GM12878 (cell line): ENCODE measurements at regions not wholly inside any gene's neighbourhood (a gene's known extent, or its start where the extent isn't known, plus 50 kb on each side); places are given as distances from the start of the nearest gene placed in this dataset.
A peak's percentile ranks its signal among the peaks of the same experiment; 100 is the strongest.

Source experiments
- ATAC-seq: fragments of 200-7000 bp; cut with Tn5 transposase; 3 replicates; pipeline ENCODE4 v1.9.1; 2020; ENCODE audit warnings: mild to moderate bottlenecking, moderate library complexity
- BruUV-seq: library from RNA; stranded (reverse); fragments of 400-500 nt; replicated peaks from 2 replicates; lab custom pipeline; 2021; lab: Mats Ljungman, UMichigan
- CTCF ChIA-PET: fragments of 300-600 bp; sonication (Branson Sonifier 250); formaldehyde crosslinking; extraction: SDS; loops from one replicate; lab custom pipeline; 2021; ENCODE audit warnings: inconsistent platforms; lab: Yijun Ruan, JAX
- POLR2A ChIA-PET: fragments of 350-600 bp; formaldehyde crosslinking; extraction: SDS; loops from one replicate; lab custom pipeline; 2021; ENCODE audit warnings: inconsistent platforms; lab: Charles Lee
- RAD21 ChIA-PET: fragments of 300-600 bp; sonication (Branson Sonifier 250); formaldehyde crosslinking; loops from one replicate; lab custom pipeline; 2023; ENCODE audit warnings: antibody characterized with exemption; ENCODE audit not compliant: unreplicated experiment; lab: Charles Lee
- SMC1A ChIA-PET: fragments of 300-600 bp; sonication (Branson Sonifier 250); formaldehyde crosslinking; loops from one replicate; lab custom pipeline; 2023; ENCODE audit not compliant: unreplicated experiment, uncharacterized antibody; lab: Charles Lee
- DNase-seq: peaks from one replicate; pipeline ENCODE4 v3.0.0-alpha.2; 2011; ENCODE audit warnings: low read depth, low spot score
- FAIRE-seq: peaks from 3 replicates; lab custom pipeline; 2011; peaks lifted over from hg19 to GRCh38; lab: Jason Lieb, UNC
- H2AFZ ChIP-seq: 2 replicates; pipeline ENCODE4 v1.6.0; 2011; ENCODE audit warnings: low read depth, low read length, control low read depth; ENCODE audit not compliant: control insufficient read depth
- H3K27ac ChIP-seq: 2 replicates; pipeline ENCODE4 v1.5.1; 2011; ENCODE audit warnings: control low read depth; ENCODE audit not compliant: control insufficient read depth, insufficient read depth
- H3K27me3 ChIP-seq, 2 experiments: replicated peaks in 1 of 2; 2 replicates each; pipeline versions ENCODE4 v1.6.0 to v1.6.1; 2011; ENCODE audit warnings: low read length in 1 of 2; ENCODE audit not compliant: control insufficient read depth in 2 of 2, insufficient read depth in 2 of 2
- H3K36me3 ChIP-seq, 2 experiments: 2 replicates each; pipeline ENCODE4 v1.5.1; 2011; ENCODE audit warnings: low read length in 1 of 2; ENCODE audit not compliant: control insufficient read depth in 2 of 2, insufficient read depth in 2 of 2
- H3K4me1 ChIP-seq: 2 replicates; pipeline ENCODE4 v1.6.1; 2011; ENCODE audit warnings: mild to moderate bottlenecking, low read length, moderate library complexity, mixed read lengths; ENCODE audit not compliant: control insufficient read depth, insufficient read depth
- H3K4me2 ChIP-seq: 2 replicates; pipeline ENCODE4 v1.6.0; 2011; ENCODE audit warnings: control low read depth; ENCODE audit not compliant: control insufficient read depth, insufficient read depth
- H3K4me3 ChIP-seq: fragments of 200-600 bp; sonication (generic); 2 replicates; pipeline ENCODE4 v1.5.1; 2016
- H3K79me2 ChIP-seq: 2 replicates; pipeline ENCODE4 v1.6.0; 2011; ENCODE audit warnings: low read length; ENCODE audit not compliant: control insufficient read depth, insufficient read depth
- H3K9ac ChIP-seq: 2 replicates; pipeline ENCODE4 v1.8.0; 2011; ENCODE audit warnings: low read length, control low read depth, mixed read lengths; ENCODE audit not compliant: control insufficient read depth, insufficient read depth
- H3K9me3 ChIP-seq: replicated peaks from 3 replicates; pipeline ENCODE4 v1.5.1; 2011; ENCODE audit warnings: mild to moderate bottlenecking, low read length; ENCODE audit not compliant: control insufficient read depth, insufficient read depth
- H4K20me1 ChIP-seq: 2 replicates; pipeline ENCODE4 v1.6.0; 2011; ENCODE audit not compliant: control insufficient read depth, insufficient read depth
- BACH1 ChIP-seq: fragments of 450-650 bp; IDR thresholded peaks from 2 replicates; pipeline ENCODE4 v1.6.1; 2017; ENCODE audit warnings: mild to moderate bottlenecking, borderline replicate concordance
- FOXM1 ChIP-seq: IDR thresholded peaks from 2 replicates; pipeline ENCODE4 v1.6.1; 2012; ENCODE audit warnings: low read depth, mild to moderate bottlenecking, inconsistent platforms, low read length, moderate library complexity
- IRF3 ChIP-seq: fragments of 450-650 bp; IDR thresholded peaks from 2 replicates; pipeline ENCODE4 v1.6.1; 2014; ENCODE audit warnings: mild to moderate bottlenecking
- LARP7 ChIP-seq: fragments of 450-650 bp; IDR thresholded peaks from 2 replicates; pipeline ENCODE4 v1.6.1; 2017; ENCODE audit warnings: mild to moderate bottlenecking
- NFYA ChIP-seq: IDR thresholded peaks from 2 replicates; pipeline ENCODE4 v1.6.1; 2011; ENCODE audit warnings: low read depth, mild to moderate bottlenecking, low read length, improper control_type of control experiment, borderline replicate concordance
- NR2F1 ChIP-seq: fragments of 450-650 bp; conservative IDR thresholded peaks from 2 replicates; pipeline ENCODE4 v1.6.1; 2017; ENCODE audit warnings: mild to moderate bottlenecking
- RCOR1 ChIP-seq: conservative IDR thresholded peaks from 2 replicates; pipeline ENCODE4 v1.6.1; 2012; ENCODE audit warnings: low read depth, low read length, improper control_type of control experiment
- SREBF1 ChIP-seq: IDR thresholded peaks from 2 replicates; pipeline ENCODE4 v1.6.1; 2012; ENCODE audit warnings: mild to moderate bottlenecking, low read length
- STAT1 ChIP-seq: fragments of 450-650 bp; conservative IDR thresholded peaks from 2 replicates; pipeline ENCODE4 v1.6.1; 2014; ENCODE audit warnings: antibody characterized with exemption, mild to moderate bottlenecking
- ZNF274 ChIP-seq: IDR thresholded peaks from one replicate; pipeline ENCODE4 v1.8.0; 2011; ENCODE audit not compliant: insufficient read length, insufficient read depth
- WGBS: methylation state at CpG from one replicate; pipeline ENCODE4 v1.1.6; 2016; ENCODE audit warnings: low lambda C conversion rate; ENCODE audit not compliant: insufficient replicate concordance, insufficient coverage; ENCODE audit errors: missing lambda C conversion rate; 5-methylcytosine and 5-hydroxymethylcytosine counted together
- in situ Hi-C: fragments of 300-500 bp; cut with MboI; formaldehyde crosslinking; loops from 9 replicates; pipeline ENCODE4 v1.14.3; 2018; ENCODE audit warnings: mixed read lengths
- intact Hi-C: fragments of 100-400 bp; cut with micrococcal nuclease; formaldehyde crosslinking; loops from one replicate; pipeline ENCODE4 v1.14.2; 2022; ENCODE audit not compliant: unreplicated experiment
- TF ChIP-seq, protein P1 (sequence below): fragments of 450-650 bp; IDR thresholded peaks from 2 replicates; pipeline ENCODE4 v1.6.1; 2017; ENCODE audit warnings: mild to moderate bottlenecking, moderate library complexity

DNA sequence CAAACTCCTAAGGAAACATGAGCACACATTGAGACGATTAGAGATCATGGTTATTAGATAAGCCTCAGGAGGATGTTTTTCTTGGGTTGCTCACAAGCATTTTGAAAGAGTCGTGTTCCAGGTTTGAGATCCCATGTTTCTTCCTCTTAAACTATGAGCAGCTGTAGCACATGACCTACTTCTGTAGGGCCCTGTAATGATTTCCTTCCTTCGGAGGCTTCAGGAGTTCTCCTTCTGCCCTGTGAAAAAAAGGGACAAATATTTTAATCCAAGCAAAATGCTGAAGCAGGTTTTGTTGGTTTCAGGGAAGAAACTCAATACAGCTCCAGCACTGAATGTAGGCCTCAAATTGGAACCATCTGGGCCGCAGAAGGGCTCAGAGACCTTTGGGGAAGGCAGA, 82.6 kb downstream of the POU3F3 start (continued):
- TF ChIP-seq IRF3: no peak

DNA sequence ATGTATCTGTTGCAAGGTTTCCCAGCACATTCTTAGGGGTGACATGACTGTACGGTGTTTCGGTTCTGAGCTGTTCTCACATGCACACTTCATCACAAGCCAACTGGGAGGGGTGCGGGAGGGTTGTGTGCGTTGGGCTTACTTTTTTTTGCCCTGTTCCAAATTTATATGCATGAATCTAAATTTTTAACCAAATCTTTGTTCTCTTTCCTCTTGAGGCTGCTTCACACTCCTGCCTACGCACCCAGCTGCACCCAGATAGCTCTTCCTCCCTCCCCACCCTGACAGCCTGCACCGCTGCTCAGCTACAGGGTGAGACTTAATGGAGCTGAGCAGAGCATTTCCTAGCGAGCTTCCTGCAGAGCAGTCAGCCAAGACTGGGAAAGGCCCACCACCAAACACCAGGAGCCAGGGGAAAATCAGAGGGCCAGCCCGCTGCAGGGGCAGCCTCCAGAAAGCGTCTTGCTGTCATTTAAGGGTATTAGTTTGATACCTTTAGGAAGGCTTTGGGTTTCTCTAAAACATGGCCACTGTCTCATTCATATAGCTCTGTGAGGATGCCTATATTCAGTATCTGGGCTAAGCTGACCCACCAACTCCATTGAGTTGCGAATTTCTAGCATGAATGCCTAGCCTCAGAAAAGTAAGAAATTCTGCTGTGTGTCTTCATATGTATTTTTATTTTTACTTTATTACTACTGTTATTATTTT, 84.5 kb downstream of the POU3F3 start:
- no TSS peak for BruUV-seq
- ChIA-PET POLR2A (no interaction called here), CTCF (interaction anchor here (0.8 kb wide), 1 partner anchor 38 kb away, joined by 3 read pairs; no protein-coding TSS in a partner anchor), SMC1A (interaction anchor here (1.2 to 2.7 kb wide), 2 partner anchors 15 to 38 kb away, joined by 6 to 7 read pairs; no protein-coding TSS in a partner anchor), RAD21 (interaction anchor here (1.9 kb wide), 1 partner anchor 38 kb away, joined by 5 read pairs; no protein-coding TSS in a partner anchor)
- H3K9ac ChIP-seq: no peak overlapping the region
- H4K20me1 ChIP-seq: no peaks in the 10 kb centered on the region
- in situ Hi-C loops: no loop called here
- peak; percentile 13 for FAIRE-seq
- intact Hi-C loops: no loop called here
- H3K4me3 ChIP-seq: peak overlapping the region; percentile 8; the same call in 1 of the 2 replicates
- 0% methylated on average over 10 of the region's 10 CpGs for WGBS
- H2AFZ ChIP-seq: no peak overlapping the region
- no peaks in the 10 kb centered on the region for H3K79me2 ChIP-seq
- no peak overlapping the region for H3K27ac ChIP-seq
- peak overlapping the region; percentile 55 for H3K4me2 ChIP-seq
- TF ChIP-seq LARP7 (no peak), RCOR1 (no peak), NR2F1 (no peak), ZNF274 (no peak), BACH1 (no peak), FOXM1 (no peak), SREBF1 (no peak), NFYA (no peak), STAT1 (no peak)
- TF ChIP-seq, protein P1, sequence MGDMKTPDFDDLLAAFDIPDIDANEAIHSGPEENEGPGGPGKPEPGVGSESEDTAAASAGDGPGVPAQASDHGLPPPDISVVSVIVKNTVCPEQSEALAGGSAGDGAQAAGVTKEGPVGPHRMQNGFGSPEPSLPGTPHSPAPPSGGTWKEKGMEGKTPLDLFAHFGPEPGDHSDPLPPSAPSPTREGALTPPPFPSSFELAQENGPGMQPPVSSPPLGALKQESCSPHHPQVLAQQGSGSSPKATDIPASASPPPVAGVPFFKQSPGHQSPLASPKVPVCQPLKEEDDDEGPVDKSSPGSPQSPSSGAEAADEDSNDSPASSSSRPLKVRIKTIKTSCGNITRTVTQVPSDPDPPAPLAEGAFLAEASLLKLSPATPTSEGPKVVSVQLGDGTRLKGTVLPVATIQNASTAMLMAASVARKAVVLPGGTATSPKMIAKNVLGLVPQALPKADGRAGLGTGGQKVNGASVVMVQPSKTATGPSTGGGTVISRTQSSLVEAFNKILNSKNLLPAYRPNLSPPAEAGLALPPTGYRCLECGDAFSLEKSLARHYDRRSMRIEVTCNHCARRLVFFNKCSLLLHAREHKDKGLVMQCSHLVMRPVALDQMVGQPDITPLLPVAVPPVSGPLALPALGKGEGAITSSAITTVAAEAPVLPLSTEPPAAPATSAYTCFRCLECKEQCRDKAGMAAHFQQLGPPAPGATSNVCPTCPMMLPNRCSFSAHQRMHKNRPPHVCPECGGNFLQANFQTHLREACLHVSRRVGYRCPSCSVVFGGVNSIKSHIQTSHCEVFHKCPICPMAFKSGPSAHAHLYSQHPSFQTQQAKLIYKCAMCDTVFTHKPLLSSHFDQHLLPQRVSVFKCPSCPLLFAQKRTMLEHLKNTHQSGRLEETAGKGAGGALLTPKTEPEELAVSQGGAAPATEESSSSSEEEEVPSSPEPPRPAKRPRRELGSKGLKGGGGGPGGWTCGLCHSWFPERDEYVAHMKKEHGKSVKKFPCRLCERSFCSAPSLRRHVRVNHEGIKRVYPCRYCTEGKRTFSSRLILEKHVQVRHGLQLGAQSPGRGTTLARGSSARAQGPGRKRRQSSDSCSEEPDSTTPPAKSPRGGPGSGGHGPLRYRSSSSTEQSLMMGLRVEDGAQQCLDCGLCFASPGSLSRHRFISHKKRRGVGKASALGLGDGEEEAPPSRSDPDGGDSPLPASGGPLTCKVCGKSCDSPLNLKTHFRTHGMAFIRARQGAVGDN: no peak
- H3K9me3 ChIP-seq: no peaks in the 10 kb centered on the region
- peak; percentile 82 for ATAC-seq
- peak; percentile 13 for DNase-seq
- H3K36me3 ChIP-seq: no peaks in the 10 kb centered on the region
- peaks cover 1 to 2% of the 10 kb centered on the region in 2 experiments; a peak in 2 of 4 replicates for H3K27me3 ChIP-seq
- peaks cover 5% of the 10 kb centered on the region for H3K4me1 ChIP-seq
